Liver (tissue), 8 donors: ENCODE measurements at regions not wholly inside any gene's neighbourhood (a gene's known extent, or its start where the extent isn't known, plus 50 kb on each side); places are given as distances from the start of the nearest gene placed in this dataset.

ENCODE experiments used
- DNase-seq: peaks from one replicate; pipeline ENCODE4 v3.0.0-alpha.2; 2017; ENCODE audit warnings: low spot score
- H3K27ac ChIP-seq, 2 donors: one replicate each; pipeline ENCODE4 v1.7.0; 2013; ENCODE audit warnings: inconsistent platforms in 2 of 2, low read length in 2 of 2, control low read depth in 1 of 2, low read depth in 1 of 2, mild to moderate bottlenecking in 1 of 2
- H3K27me3 ChIP-seq, 4 donors: one replicate each; pipeline versions ENCODE4 v1.6.1 to v1.7.0; 2013; ENCODE audit warnings: low read length in 3 of 4, inconsistent platforms in 1 of 4, mild to moderate bottlenecking in 1 of 4, moderate library complexity in 1 of 4; ENCODE audit not compliant: control insufficient read depth in 4 of 4, insufficient read depth in 4 of 4
- H3K36me3 ChIP-seq, 4 donors: one replicate each; pipeline versions ENCODE4 v1.6.1 to v1.7.0; 2013; ENCODE audit warnings: low read length in 3 of 4, mild to moderate bottlenecking in 3 of 4, low read depth in 1 of 4, moderate library complexity in 1 of 4; ENCODE audit not compliant: control insufficient read depth in 4 of 4, insufficient read depth in 3 of 4
- H3K4me1 ChIP-seq, 4 donors: one replicate each; pipeline versions ENCODE4 v1.6.1 to v1.7.0; 2013; ENCODE audit warnings: low read length in 3 of 4, mild to moderate bottlenecking in 3 of 4, moderate library complexity in 1 of 4; ENCODE audit not compliant: control insufficient read depth in 4 of 4, insufficient read depth in 4 of 4
- H3K4me3 ChIP-seq, 3 donors: one replicate each; pipeline versions ENCODE4 v1.6.1 to v1.7.0; 2013; ENCODE audit warnings: low read length in 3 of 3, control low read depth in 1 of 3, low read depth in 1 of 3, mild to moderate bottlenecking in 1 of 3
- H3K9ac ChIP-seq, 2 donors: one replicate each; pipeline ENCODE4 v1.7.0; 2013; ENCODE audit warnings: low read length in 2 of 2, mild to moderate bottlenecking in 2 of 2, moderate library complexity in 2 of 2, control low read depth in 1 of 2, low read depth in 1 of 2
- H3K9me3 ChIP-seq, 4 donors: one replicate each; pipeline versions ENCODE4 v1.6.1 to v1.7.0; 2013; ENCODE audit warnings: low read length in 3 of 4; ENCODE audit not compliant: control insufficient read depth in 4 of 4
- CTCF ChIP-seq: fragments of 150-350 bp; IDR thresholded peaks from 2 replicates; pipeline ENCODE4 v1.5.1; 2017; ENCODE audit warnings: improper control_type of control experiment, low read depth, low read length; ENCODE audit not compliant: missing input control
- EGR1 ChIP-seq, 2 donors: IDR thresholded peaks; 2 replicates each; pipeline ENCODE4 v1.6.1; 2016 to 2018; ENCODE audit warnings: antibody characterized with exemption in 2 of 2, low read depth in 2 of 2
- FOXA1 ChIP-seq: IDR thresholded peaks from 2 replicates; pipeline ENCODE4 v1.6.1; 2016; ENCODE audit warnings: antibody characterized with exemption
- FOXA2 ChIP-seq: IDR thresholded peaks from 2 replicates; pipeline ENCODE4 v1.6.1; 2016; ENCODE audit warnings: antibody characterized with exemption
- GABPA ChIP-seq, 2 donors: IDR thresholded peaks in 1 of 2; conservative IDR thresholded peaks in 1 of 2; 2 replicates each; pipeline ENCODE4 v1.6.1; 2016; ENCODE audit warnings: antibody characterized with exemption in 2 of 2, mild to moderate bottlenecking in 1 of 2, moderate library complexity in 1 of 2
- HNF4A ChIP-seq, 2 donors: conservative IDR thresholded peaks; 2 replicates each; pipeline ENCODE4 v1.6.1; 2016; ENCODE audit warnings: antibody characterized with exemption in 2 of 2, mild to moderate bottlenecking in 2 of 2
- HNF4G ChIP-seq: IDR thresholded peaks from 2 replicates; pipeline ENCODE4 v1.6.1; 2016; ENCODE audit warnings: antibody characterized with exemption
- JUND ChIP-seq, 2 donors: IDR thresholded peaks; 2 replicates each; pipeline ENCODE4 v1.6.1; 2016; ENCODE audit warnings: antibody characterized with exemption in 2 of 2
- MAX ChIP-seq: IDR thresholded peaks from 2 replicates; pipeline ENCODE4 v1.6.1; 2016; ENCODE audit warnings: antibody characterized with exemption
- NR2F2 ChIP-seq: IDR thresholded peaks from 2 replicates; pipeline ENCODE4 v1.6.1; 2016; ENCODE audit warnings: antibody characterized with exemption
- RAD21 ChIP-seq, 2 donors: IDR thresholded peaks; 2 replicates each; pipeline ENCODE4 v1.6.1; 2016; ENCODE audit warnings: antibody characterized with exemption in 2 of 2, mild to moderate bottlenecking in 2 of 2
- REST ChIP-seq: IDR thresholded peaks from 2 replicates; pipeline ENCODE4 v1.6.1; 2016; ENCODE audit warnings: antibody characterized with exemption, mild to moderate bottlenecking
- RXRA ChIP-seq, 2 donors: IDR thresholded peaks; 2 replicates each; pipeline ENCODE4 v1.6.1; 2017 to 2018; ENCODE audit warnings: antibody characterized with exemption in 2 of 2, mild to moderate bottlenecking in 1 of 2
- SP1 ChIP-seq: IDR thresholded peaks from 2 replicates; pipeline ENCODE4 v1.6.1; 2018; ENCODE audit warnings: antibody characterized with exemption, mild to moderate bottlenecking
- TAF1 ChIP-seq: conservative IDR thresholded peaks from 2 replicates; pipeline ENCODE4 v1.6.1; 2016; ENCODE audit warnings: antibody characterized with exemption, mild to moderate bottlenecking
- YY1 ChIP-seq: IDR thresholded peaks from 2 replicates; pipeline ENCODE4 v1.6.1; 2016; ENCODE audit warnings: antibody characterized with exemption, mild to moderate bottlenecking
- ZBTB33 ChIP-seq: IDR thresholded peaks from 2 replicates; pipeline ENCODE4 v1.6.1; 2016; ENCODE audit warnings: antibody characterized with exemption
- WGBS: extraction: QIAGEN DNeasy Blood & Tissue Kit; methylation state at CpG from one replicate; pipeline ENCODE4 v1.1.7; 2013; 5-methylcytosine and 5-hydroxymethylcytosine counted together
- donor health status: healthy.
- donor health status: healthy.
- donor health status: healthy.
- donor health status: healthy.
- donor health status: healthy.

- TF ChIP-seq REST (no peak), ZBTB33 (no peak), GABPA (IDR thresholded peaks at IDR 0.05 in 1 of 2, conservative IDR thresholded peaks at IDR 0.05 in 1 of 2) (no peak)
These were observed 78.2 kb downstream of the NR2F2 start (continued) for GRCh38 chr15:96408591-96409183.

- Histone ChIP-seq H3K27me3 (peaks cover 5 to 28% (median 17%) of the 10 kb centered on the region in 4 donors), H3K9me3 (no peaks in the 10 kb centered on the region), H3K4me3 (peak overlapping the region in 1 of 3 donors; percentile 45), H3K36me3 (no peaks in the 10 kb centered on the region), H3K27ac (no peak overlapping the region), H3K9ac (no peak overlapping the region), H3K4me1 (peaks cover 3 to 13% (median 10%) of the 10 kb centered on the region in 4 donors)
- no peak for TF ChIP-seq REST
- no peak for TF ChIP-seq CTCF
- TF ChIP-seq SP1, result no peak
- TF ChIP-seq HNF4A (conservative IDR thresholded peaks at IDR 0.05), result no peak
- TF ChIP-seq FOXA1, result no peak
- no peak for TF ChIP-seq MAX
- no peak for TF ChIP-seq NR2F2
- TF ChIP-seq TAF1, result no peak
- TF ChIP-seq YY1, result no peak
- no peak for TF ChIP-seq FOXA2
- no peak for TF ChIP-seq RXRA (IDR thresholded peaks at IDR 0.05)
- no peak for TF ChIP-seq HNF4G
- TF ChIP-seq JUND (IDR thresholded peaks at IDR 0.05), result no peak
- TF ChIP-seq ZBTB33, result no peak
- no peak for TF ChIP-seq GABPA (IDR thresholded peaks at IDR 0.05 in 1 of 2, conservative IDR thresholded peaks at IDR 0.05 in 1 of 2)
- TF ChIP-seq EGR1 (IDR thresholded peaks at IDR 0.05; ENCODE audit: low read depth in 2 of 2), result no peak
- no peak for TF ChIP-seq RAD21 (IDR thresholded peaks at IDR 0.05)
- WGBS, result 5% methylated on average over 77 of the region's 77 CpGs
- no peak for DNase-seq
These were observed 79.0 kb downstream of the NR2F2 start for GRCh38 chr15:96409215-96410138.
